ENCODE measurements at regions not wholly inside any gene's neighbourhood (a gene's known extent, or its start where the extent isn't known, plus 50 kb on each side); places are given as distances from the start of the nearest gene placed in this dataset.

- TF ChIP-seq RERE (CRISPR knock-in tag; IDR thresholded peaks at IDR 0.05; ENCODE audit: low read depth): no peak
- no peak for TF ChIP-seq DDIT3 (CRISPR knock-in tag; IDR thresholded peaks at IDR 0.05)
- no peak for TF ChIP-seq ZNF672 (CRISPR knock-in tag; IDR thresholded peaks at IDR 0.05)
- no peak for TF ChIP-seq ZNF256 (CRISPR knock-in tag; conservative IDR thresholded peaks at IDR 0.05)
- TF ChIP-seq KMT2B (CRISPR knock-in tag; IDR thresholded peaks at IDR 0.05): no peak
- TF ChIP-seq IRF1 (CRISPR knock-in tag; IDR thresholded peaks at IDR 0.05; ENCODE audit: low read depth): no peak
These were observed 113.9 kb upstream of the TMEM170B start (continued) for GRCh38 chr6:11423667-11424066.

- in situ Hi-C loops (cut with HindIII; ENCODE audit: extremely low pct_ligation_motif_present, low pct_unique_long_range_greater_than_20kb) (no loop called here), intact Hi-C loops (cut with micrococcal nuclease; ENCODE audit: unreplicated experiment) (no loop called here)
- FAIRE-seq: no peak
- no peak for ATAC-seq
- H3K4me2 ChIP-seq (ENCODE audit: low read depth, low read length): no peak overlapping the region
- no peak overlapping the region for H3K4me3 ChIP-seq (replicated peaks in 1 of 3; ENCODE audit: insufficient read depth in 1 of 3, low read depth in 2 of 3, low read length in 3 of 3)
- 98% methylated on average over 1 of the region's 1 CpG for WGBS (ENCODE audit: low lambda C conversion rate)
- TF ChIP-seq ZNF567 (CRISPR knock-in tag; IDR thresholded peaks at IDR 0.05; ENCODE audit: borderline replicate concordance) (no peak), ZNF337 (CRISPR knock-in tag; IDR thresholded peaks at IDR 0.05; ENCODE audit: borderline replicate concordance, low read depth) (no peak), ZNF180 (CRISPR knock-in tag; IDR thresholded peaks at IDR 0.05; ENCODE audit: borderline replicate concordance, low read depth) (no peak), RBM39 (IDR thresholded peaks at IDR 0.05; ENCODE audit: low read depth, low read length, poor library complexity, severe bottlenecking) (no peak), THAP8 (CRISPR knock-in tag; IDR thresholded peaks at IDR 0.05; ENCODE audit: borderline replicate concordance) (no peak), HNRNPL (IDR thresholded peaks at IDR 0.05; ENCODE audit: low read depth, low read length) (no peak)
- no peaks in the 10 kb centered on the region for H3K27me3 ChIP-seq (ENCODE audit: control insufficient read depth in 1 of 2, insufficient read depth in 2 of 2, low read length in 2 of 2)
- POLR2A ChIA-PET: no interaction called here
- H4K20me1 ChIP-seq (ENCODE audit: insufficient read depth, low read length): no peaks in the 10 kb centered on the region
- no peaks in the 10 kb centered on the region for H3K36me3 ChIP-seq (replicated peaks in 1 of 2; ENCODE audit: control insufficient read depth in 1 of 2, insufficient read depth in 2 of 2, low read length in 2 of 2)
- H3K79me2 ChIP-seq (ENCODE audit: insufficient read depth, low read length): no peaks in the 10 kb centered on the region
- H2AFZ ChIP-seq (ENCODE audit: low read length): no peak overlapping the region
- no peaks in the 10 kb centered on the region for H3K9me3 ChIP-seq (ENCODE audit: low read length)
- peaks cover 83% of the 10 kb centered on the region for H3K4me1 ChIP-seq (ENCODE audit: insufficient read depth, low read length)
- CTCF ChIA-PET (ENCODE audit: low intra/inter-chr PET ratio, low total read pairs): no interaction called here
- no peak overlapping the region for H3K9ac ChIP-seq (ENCODE audit: insufficient read depth, low read depth, low read length)
- no peak for DNase-seq (ENCODE audit: low spot score)
- BruUV-seq (replicated peaks): no TSS peak
- no peak overlapping the region for H3K27ac ChIP-seq (ENCODE audit: extremely low read length, insufficient read depth, low read length)
These were observed 114.5 kb upstream of the TMEM170B start for GRCh38 chr6:11423072-11423471.

Measured in HepG2 (cell line).